CD4-positive, alpha-beta T cell treated with Interleukin-17A for 1 hour (primary cell): ENCODE measurements at regions not wholly inside any gene's neighbourhood (a gene's known extent, or its start where the extent isn't known, plus 50 kb on each side); places are given as distances from the start of the nearest gene placed in this dataset.
"Not testable (repeated sequence)": the region's sequence is repeated elsewhere in the genome, so short reads cannot be mapped to it uniquely, and the experiment has no call there.

Source experiments
- DNase-seq: peaks from one replicate; pipeline ENCODE4 v3.0.0-alpha.2; 2020

DNA sequence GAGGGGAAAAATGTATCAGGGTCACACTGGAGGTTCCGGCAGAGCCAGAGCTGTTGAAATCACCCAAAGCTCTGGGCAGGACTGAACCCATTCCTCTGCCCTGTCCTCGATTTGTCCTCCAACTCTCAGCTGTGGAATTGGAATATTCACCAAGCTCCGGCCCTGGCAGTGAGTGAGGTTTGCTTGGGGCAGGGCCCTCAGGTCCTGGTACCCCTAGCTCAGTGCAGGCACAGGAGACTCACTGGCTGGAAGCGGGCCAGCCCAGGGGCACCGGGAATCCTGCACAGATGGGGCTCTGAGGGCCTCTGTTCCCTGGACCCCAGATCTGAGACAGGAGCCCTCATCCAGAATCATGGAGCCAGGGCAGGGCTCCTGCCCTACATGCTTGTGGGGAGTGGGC, 1322.3 kb downstream of the UQCRFS1 start:
- DNase-seq: no peak

- no peak for DNase-seq
These were observed 1322.7 kb downstream of the UQCRFS1 start for GRCh38 chr19:27890206-27890605.

GRCh38 chr19:27889156-27889555, 1323.8 kb downstream of the UQCRFS1 start:
- no peak for DNase-seq

GRCh38 chr19:27887946-27888345, 1325.0 kb downstream of the UQCRFS1 start:
- no peak for DNase-seq

DNA sequence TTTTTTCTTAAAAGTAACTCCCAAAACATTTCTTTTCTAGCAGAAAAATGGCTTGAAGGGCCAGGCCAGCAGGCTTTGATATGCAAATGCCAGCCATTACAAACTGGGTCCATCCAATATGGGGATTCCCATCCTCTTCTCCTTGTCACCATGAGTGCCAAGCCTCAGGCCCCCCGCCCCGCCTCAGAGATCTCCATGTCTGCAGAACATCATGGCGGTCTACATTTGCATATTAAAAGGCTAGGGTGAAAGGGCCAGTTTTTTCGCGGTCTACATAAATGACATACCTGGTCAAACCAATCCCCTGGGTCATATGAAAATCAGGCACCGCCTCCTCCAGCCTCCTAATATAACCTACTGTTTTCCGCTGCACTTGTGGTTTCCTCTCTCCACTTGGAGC, 1327.6 kb downstream of the UQCRFS1 start:
- no peak for DNase-seq

- no peak for DNase-seq
These were observed 1328.6 kb downstream of the UQCRFS1 start for GRCh38 chr19:27884376-27884775.

GRCh38 chr19:27881213-27881612, 1331.7 kb downstream of the UQCRFS1 start:
- DNase-seq: no peak

- DNase-seq: no peak
These were observed 1335.9 kb downstream of the UQCRFS1 start for GRCh38 chr19:27876976-27877512.

DNA sequence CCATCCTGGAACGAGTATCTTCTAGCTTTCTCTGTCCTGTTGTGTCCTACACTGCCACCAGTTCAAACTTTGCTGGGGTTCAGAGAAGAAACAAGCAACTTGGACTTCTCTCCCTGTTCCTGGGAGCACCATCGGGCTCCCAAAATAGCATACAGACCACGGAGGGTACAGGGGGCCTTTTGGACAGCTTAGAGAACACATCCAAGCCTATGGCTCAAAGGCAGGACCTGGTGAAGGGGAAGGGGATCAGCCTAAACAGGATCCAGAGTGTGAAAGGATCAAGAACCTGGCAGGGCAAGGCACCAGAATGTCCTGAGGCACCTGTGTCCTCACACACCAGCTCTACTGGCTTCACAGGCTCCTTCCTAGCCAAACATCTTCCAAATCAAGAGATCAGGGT, 1336.5 kb downstream of the UQCRFS1 start:
- DNase-seq: no peak

DNA sequence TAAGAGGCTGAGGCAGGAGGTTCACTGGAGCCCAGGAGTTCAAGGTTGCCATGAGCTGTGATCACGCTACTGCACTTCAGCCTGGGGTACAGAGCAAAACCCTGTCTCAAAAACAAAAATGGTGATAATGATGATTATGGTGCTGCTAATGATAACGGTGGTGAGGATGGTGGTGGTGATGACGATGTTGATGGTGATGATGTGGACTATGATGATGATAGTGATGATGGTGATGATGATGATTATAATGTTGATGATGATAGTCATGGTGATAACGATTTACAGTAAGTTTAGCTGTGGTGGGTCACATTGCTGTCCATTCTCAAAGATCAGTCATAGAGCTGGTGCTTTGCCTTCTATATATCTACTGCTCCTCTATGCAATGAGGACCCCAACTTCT, 1340.6 kb downstream of the UQCRFS1 start:
- DNase-seq: no peak

- DNase-seq: no peak
These were observed 1342.7 kb downstream of the UQCRFS1 start for GRCh38 chr19:27870293-27870692.

DNA sequence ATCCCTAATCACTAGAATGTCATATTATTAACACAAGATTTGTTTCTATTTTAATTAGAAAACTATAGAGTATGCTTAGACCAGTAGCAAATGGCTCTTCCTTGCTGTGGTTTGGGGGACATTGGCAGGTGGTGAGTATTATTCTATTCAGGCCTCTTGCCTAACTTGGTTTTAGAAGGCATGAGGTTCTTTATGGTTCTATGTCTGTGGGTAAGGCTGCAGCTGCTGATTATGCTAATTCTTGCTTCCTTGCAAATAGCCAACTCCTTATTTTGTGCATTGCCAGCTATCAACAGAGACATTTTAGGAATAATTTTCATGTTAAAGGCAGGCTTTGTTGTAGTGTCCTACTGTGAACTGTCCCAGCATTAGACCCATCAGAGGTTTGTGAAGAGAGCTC, 1344.9 kb downstream of the UQCRFS1 start:
- DNase-seq: no peak

DNA sequence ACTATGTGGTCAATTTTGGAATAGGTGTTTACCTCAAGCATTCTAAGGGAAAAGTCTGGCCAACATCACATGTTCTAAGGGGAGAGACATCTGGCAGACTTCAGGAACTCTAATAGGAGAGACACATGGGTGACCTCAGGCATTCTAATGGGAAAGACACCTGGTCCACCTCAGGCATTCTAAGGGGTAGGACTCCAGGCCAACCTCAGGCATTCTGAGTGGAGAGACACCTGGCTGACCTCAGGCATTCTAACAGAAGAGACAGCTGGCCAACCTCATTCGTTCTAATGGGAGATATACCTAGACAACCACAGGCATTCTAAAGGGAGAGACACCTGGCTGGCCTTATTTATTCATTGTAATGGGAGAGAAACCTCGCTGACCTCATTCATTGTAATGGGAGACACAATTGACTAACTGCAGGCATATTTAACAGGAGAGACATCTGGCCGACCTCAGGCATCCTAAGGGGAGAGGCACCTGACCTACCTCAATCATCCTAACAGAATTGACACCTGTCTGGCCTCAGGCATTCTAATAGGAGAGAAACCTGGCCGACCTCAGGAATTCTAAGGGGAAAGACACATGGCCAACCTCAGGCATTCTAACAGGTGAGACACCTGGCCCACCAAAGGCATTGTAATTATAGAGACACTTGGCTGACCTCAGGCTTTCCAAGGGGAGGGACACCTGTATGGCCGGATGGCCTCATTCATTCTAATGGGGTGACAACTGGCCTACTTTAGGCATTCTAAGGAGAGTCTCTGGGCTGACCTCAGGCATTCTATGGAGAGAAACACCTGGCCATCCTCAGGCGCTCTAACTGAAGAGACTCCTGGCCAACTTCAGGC, 1346.8 kb downstream of the UQCRFS1 start:
- no peak for DNase-seq

GRCh38 chr19:27861411-27861975, 1351.5 kb downstream of the UQCRFS1 start:
- DNase-seq: no peak

DNA sequence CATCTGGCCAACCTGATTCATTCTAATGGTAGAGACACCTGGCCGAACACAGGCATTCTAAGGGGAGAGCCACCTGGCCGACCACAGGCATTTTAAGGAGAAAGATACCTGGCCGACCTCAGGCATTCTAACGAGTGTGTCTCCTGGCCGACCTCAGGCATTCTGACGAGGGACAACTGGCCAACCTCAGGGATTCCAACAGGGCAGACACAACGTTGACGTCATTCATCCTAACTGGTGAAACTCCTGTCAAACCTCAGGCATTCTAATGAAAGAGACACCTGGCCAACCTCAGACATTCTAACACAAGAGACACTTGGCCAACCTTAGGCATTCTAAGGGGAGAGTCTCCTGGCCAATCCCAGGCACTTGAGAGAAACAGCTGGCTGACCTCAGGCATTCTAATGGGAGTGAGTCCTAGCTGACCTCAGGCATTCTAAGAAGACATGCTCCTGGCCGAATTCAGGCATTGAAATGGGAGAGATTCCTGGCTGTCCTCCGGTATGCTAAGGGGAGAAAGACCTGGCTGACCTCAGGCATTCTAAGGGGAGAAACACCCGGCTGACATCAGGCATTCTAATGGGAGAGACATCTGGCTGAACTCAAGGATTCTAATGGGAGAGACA, 1352.5 kb downstream of the UQCRFS1 start:
- no peak for DNase-seq

DNA sequence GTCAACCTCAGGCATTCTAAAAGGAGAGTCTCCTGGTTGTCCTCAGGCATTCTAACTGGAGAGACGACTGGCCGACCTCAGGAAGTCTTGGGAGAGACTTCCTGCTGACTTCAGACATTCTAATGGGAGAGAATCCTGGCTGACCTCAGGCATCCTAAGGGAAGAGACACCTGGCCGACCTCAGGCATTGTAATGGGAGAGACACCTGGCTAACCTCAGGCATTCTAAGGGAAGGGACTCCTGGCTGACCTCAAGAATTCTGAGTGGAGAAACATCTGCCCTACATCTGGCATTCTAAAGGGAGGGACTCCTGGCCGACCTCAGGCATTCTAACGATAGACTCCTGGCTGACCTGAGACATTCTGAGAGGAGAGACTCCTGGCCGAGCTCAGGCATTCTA, 1353.3 kb downstream of the UQCRFS1 start:
- no peak for DNase-seq

DNA sequence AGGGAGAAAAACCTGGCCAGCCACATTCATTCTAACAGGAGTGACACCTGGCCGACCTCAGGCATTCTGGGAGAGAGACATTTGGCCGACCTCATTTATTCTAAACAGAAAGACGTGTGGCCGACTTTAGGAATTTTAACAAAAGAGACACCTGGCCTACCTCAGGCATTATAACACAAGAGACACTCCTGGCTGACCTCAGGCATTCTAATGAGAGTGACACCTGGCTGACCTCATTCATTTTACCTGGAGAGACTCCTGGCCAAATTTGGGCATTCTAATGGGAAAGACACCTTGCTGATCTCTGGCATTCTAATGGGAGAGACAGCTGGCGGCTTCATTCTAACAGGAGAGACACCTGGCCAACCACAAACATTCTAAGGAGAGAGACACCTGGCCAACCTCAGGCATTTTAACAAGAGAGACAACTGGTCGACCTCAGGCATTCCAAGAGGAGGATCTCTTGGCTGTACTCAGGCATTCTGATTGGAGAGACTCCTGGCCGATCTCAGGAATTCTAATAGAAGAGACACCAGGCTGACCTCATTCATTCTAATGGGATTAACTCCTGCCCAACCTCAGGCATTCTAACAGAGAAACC, 1353.9 kb downstream of the UQCRFS1 start:
- DNase-seq: no peak

- DNase-seq: not testable (repeated sequence)
These were observed 1360.0 kb downstream of the UQCRFS1 start for GRCh38 chr19:27852931-27853330.

DNA sequence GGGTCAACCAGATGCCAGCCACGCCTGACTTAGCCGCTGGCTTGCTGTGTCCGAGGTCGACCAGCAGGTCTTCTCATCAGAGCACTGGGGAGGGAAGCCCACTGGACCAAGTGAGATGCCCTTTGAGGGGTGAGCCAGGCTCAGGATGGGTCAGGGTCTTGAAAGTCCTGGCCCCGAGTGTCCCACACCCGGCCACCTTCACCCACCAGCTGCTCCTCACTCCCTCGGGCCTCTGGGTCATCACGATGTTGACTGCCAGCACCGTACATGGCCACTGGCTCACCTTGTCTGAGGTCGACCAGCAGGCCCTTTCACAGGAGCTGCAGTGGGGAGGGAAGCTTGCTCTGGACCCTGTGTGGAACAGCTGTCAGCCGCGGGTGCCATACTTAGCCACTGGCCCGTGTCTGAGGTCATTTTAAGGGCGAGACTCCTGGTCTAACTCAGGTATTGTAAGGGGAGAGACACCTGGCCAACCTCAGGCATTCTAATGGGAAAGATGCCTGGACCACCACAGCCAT, 1361.3 kb downstream of the UQCRFS1 start:
- DNase-seq: no peak

DNA sequence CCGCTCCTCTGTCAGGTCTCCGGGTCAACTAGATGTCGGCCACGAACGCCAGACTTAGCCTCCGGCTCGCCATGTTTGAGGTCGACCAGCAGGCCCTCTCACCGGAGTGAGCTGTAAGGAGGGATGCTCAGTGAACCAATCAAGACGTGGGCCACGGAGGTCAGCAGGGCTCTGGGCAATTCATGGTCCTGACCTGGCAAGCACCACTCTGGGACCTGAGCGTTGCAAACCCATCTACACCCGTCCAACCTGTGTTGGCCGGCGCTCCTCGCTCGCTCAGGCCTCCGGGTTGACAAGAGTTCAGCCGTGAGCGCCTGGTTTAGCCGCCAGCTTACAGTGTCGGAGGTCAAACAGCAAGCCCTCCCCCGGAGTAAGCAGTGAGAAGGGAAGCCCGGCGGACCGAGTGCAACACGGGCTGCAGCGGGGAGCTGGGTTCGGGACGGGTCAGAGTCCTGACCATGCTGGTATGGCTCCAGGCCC, 1361.9 kb downstream of the UQCRFS1 start:
- no peak for DNase-seq

DNA sequence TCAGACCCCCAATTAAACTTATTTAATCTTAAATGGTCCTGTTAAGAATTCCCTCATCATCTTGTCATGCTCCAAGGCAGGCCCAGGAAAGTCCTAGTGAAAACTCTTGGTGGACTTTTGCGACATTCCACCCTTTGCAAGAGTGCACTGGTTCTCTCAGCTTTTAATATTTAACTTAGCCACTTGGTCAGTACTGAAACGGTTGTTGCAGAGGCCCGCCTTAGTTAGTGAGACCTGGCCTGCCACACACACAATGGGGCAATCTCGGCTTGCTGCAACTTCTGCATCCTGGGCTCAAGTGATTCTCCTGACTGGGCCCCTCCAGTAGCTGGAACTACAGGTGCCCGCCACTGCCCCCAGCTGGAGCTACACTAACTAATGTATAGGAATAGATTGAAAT, 1366.0 kb downstream of the UQCRFS1 start:
- no peak for DNase-seq

DNA sequence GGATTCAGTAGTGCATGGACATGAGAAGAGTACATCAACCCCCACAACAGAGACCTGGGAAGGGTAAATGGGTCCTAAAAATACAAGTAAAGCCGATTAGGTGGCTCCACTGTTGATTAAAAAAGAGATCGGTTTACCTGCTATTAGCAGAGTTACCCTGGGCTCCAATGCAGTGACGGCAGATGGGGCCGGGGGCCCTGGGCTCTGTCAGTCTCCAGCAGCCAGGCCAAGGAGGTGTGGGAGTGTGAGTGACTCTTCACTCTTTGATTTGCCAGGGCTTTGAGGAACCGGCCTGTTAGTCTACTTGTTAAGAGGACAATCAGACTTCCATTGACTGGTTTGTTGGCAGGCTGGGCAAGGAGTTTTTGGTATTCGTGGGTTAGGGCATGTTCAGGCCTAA, 1368.7 kb downstream of the UQCRFS1 start:
- no peak for DNase-seq

- DNase-seq: no peak
These were observed 1369.1 kb downstream of the UQCRFS1 start for GRCh38 chr19:27843861-27844260.
